Bronchial epithelial cell (primary cell): ENCODE measurements at regions not wholly inside any gene's neighbourhood (a gene's known extent, or its start where the extent isn't known, plus 50 kb on each side); places are given as distances from the start of the nearest gene placed in this dataset.

Experiments
- DNase-seq: peaks from one replicate; pipeline ENCODE4 v3.0.0-alpha.2; 2010; ENCODE audit warnings: low read depth
- FAIRE-seq: peaks from 2 replicates; lab custom pipeline; 2011; peaks lifted over from hg19 to GRCh38; lab: Jason Lieb, UNC
- H3K27me3 ChIP-seq: 2 replicates; pipeline ENCODE4 v1.5.1; 2011; ENCODE audit warnings: low read length; ENCODE audit not compliant: control insufficient read depth, insufficient read depth
- H3K36me3 ChIP-seq: 2 replicates; pipeline ENCODE4 v1.5.1; 2011; ENCODE audit warnings: low read length; ENCODE audit not compliant: control insufficient read depth, insufficient read depth
- H3K4me3 ChIP-seq: 2 replicates; pipeline ENCODE4 v1.5.1; 2011; ENCODE audit warnings: mild to moderate bottlenecking, low read depth, low read length, control low read depth
- CTCF ChIP-seq: IDR thresholded peaks from 2 replicates; pipeline ENCODE4 v1.5.1; 2011; ENCODE audit warnings: mild to moderate bottlenecking, moderate library complexity, low read length, control low read depth, inconsistent platforms; ENCODE audit not compliant: insufficient read depth, severe bottlenecking

GRCh38 chrX:116009861-116010710, 160.5 kb upstream of the AGTR2 start:
- Histone ChIP-seq H3K27me3 (no peaks in the 10 kb centered on the region), H3K36me3 (no peaks in the 10 kb centered on the region), H3K4me3 (no peak overlapping the region)
- TF ChIP-seq CTCF, result no peak
- FAIRE-seq (no peak), DNase-seq (no peak)

GRCh38 chrX:116010939-116011338, 159.6 kb upstream of the AGTR2 start:
- no peak overlapping the region for H3K4me3 ChIP-seq
- DNase-seq (no peak), FAIRE-seq (no peak)
- H3K36me3 ChIP-seq, result no peaks in the 10 kb centered on the region
- H3K27me3 ChIP-seq, result no peaks in the 10 kb centered on the region
- no peak for TF ChIP-seq CTCF

GRCh38 chrX:116031331-116031730, 139.2 kb upstream of the AGTR2 start:
- FAIRE-seq, result no peak
- Histone ChIP-seq H3K4me3 (no peak overlapping the region), H3K27me3 (no peaks in the 10 kb centered on the region), H3K36me3 (no peaks in the 10 kb centered on the region)
- no peak for TF ChIP-seq CTCF
- no peak for DNase-seq
